ENCODE measurements at regions not wholly inside any gene's neighbourhood (a gene's known extent, or its start where the extent isn't known, plus 50 kb on each side); places are given as distances from the start of the nearest gene placed in this dataset.

DNA sequence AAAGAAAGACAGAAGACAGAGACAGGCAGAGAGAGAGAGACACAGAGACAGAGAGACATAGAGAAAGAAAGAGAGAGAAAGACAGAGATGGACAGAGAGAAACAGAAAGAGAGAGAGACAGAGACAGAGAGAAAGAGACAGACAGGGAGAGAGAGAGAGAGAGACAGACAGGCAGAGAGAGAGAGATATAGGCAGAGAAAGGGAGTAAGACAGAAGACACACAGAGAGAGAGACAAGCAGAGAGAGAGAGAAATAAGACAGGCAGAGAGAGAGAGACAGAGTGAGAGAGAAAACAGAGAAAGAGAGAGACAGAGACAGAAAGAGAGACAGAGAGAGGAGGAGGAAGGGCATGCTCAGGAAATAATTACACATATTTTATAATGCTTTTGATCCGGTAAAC lies 758.3 kb upstream of the DEFB115 start:
- TF ChIP-seq, protein P1, sequence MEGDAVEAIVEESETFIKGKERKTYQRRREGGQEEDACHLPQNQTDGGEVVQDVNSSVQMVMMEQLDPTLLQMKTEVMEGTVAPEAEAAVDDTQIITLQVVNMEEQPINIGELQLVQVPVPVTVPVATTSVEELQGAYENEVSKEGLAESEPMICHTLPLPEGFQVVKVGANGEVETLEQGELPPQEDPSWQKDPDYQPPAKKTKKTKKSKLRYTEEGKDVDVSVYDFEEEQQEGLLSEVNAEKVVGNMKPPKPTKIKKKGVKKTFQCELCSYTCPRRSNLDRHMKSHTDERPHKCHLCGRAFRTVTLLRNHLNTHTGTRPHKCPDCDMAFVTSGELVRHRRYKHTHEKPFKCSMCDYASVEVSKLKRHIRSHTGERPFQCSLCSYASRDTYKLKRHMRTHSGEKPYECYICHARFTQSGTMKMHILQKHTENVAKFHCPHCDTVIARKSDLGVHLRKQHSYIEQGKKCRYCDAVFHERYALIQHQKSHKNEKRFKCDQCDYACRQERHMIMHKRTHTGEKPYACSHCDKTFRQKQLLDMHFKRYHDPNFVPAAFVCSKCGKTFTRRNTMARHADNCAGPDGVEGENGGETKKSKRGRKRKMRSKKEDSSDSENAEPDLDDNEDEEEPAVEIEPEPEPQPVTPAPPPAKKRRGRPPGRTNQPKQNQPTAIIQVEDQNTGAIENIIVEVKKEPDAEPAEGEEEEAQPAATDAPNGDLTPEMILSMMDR (IDR thresholded peaks at IDR 0.05; ENCODE audit: insufficient read depth, low read length): no peak
- no peak for TF ChIP-seq POLR2AphosphoS5 (IDR thresholded peaks at IDR 0.05; ENCODE audit: low read depth)

Measured in HL-60 (cell line).